ENCODE measurements at regions not wholly inside any gene's neighbourhood (a gene's known extent, or its start where the extent isn't known, plus 50 kb on each side); places are given as distances from the start of the nearest gene placed in this dataset.

DNA sequence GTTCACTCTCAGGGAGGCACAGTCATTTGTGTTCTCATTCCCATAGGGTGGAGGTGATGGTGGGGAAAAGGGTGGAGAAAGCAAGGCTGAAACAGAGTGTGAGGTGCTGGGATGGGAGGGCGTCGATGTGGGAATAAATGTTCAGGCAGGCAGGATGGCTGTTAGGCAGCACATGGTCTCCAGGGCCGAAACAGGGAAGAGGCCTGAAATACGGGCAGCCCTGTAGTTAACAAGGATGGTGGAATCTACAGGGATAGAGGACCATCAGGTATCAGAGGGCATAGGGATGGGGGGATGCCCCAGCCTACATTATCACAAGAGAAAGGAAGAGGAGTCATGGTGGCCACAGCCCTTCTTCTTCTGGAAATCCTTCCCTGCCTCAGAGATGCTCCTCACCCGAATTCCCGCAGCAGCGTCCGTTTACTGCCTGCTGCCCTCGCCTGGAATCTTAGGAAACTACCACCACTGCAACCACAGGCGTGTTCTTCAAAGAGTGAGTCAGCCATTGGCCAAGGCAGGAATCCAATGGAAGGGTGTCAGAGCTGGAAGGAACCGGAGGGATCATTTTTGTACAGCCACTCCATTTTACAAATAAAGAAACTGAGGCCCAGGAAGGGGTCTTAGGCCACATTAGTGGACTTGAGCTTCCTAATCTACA, 49.7 kb upstream of the POMGNT2 start:
- Histone ChIP-seq H3K27ac (peak overlapping the region in 1 of 2 donors; percentile 9), H3K4me3 (no peak overlapping the region), H3K4me1 (replicated peaks in 1 of 2) (peaks cover 31 to 33% of the 10 kb centered on the region in 2 donors)
- 20 to 80% (median 43%) methylated on average over 1 to 7 of the region's 11 CpGs; no CpG with 5 or more reads in 1 of the 10 experiments for WGBS, 10 experiments
- peak in 4 of 8 experiments; percentile 19 to 78 (median 64) for ATAC-seq (replicated peaks in 6 of 8)
- in situ Hi-C loops (cut with MboI; ENCODE audit: low pct_unique_long_range_greater_than_20kb in 2 of 9, low sequenced_read_pairs in 9 of 9, unreplicated experiment in 9 of 9): loop anchor here in 4 of 9 experiments (10.0 to 25.0 kb wide), 4 partner anchors 191 to 357 kb away; no protein-coding TSS in a partner anchor

Measured in motor neuron (in vitro differentiated cells).